Spleen (tissue), 7 donors: ENCODE measurements at regions not wholly inside any gene's neighbourhood (a gene's known extent, or its start where the extent isn't known, plus 50 kb on each side); places are given as distances from the start of the nearest gene placed in this dataset.

ENCODE experiments used
- POLR2A ChIP-seq, 3 donors: fragments of 450-650 bp; IDR thresholded peaks; one replicate each; pipeline ENCODE4 v1.5.1; 2017; ENCODE audit warnings: antibody characterized with exemption in 3 of 3, mild to moderate bottlenecking in 1 of 3
- POLR2AphosphoS5 ChIP-seq, 3 donors: sonication (generic); formaldehyde crosslinking; IDR thresholded peaks; one replicate each; pipeline ENCODE4 v1.5.1; 2017; ENCODE audit warnings: antibody characterized with exemption in 3 of 3
- TF ChIP-seq, protein P1 (sequence below), 11 experiments: fragments of 200-600 bp in 7 of 11; fragments of 450-650 bp in 4 of 11; sonication (generic) in 4 of 11; IDR thresholded peaks in 8 of 11; conservative IDR thresholded peaks in 3 of 11; 1 replicate in 7 of 11; 2 replicates in 4 of 11; pipeline versions ENCODE4 v1.4.0 to v1.8.0; 2016 to 2021; ENCODE audit warnings: antibody characterized with exemption in 11 of 11, inconsistent platforms in 4 of 11, mild to moderate bottlenecking in 1 of 11
- donor health status: DM: no; HTN: no; CAD: no; lungs with moderate emphysema.
- donor health status: DM: no; HTN: no; CAD: no.
- donor health status: DM: no; HTN: no; CAD: no.

DNA sequence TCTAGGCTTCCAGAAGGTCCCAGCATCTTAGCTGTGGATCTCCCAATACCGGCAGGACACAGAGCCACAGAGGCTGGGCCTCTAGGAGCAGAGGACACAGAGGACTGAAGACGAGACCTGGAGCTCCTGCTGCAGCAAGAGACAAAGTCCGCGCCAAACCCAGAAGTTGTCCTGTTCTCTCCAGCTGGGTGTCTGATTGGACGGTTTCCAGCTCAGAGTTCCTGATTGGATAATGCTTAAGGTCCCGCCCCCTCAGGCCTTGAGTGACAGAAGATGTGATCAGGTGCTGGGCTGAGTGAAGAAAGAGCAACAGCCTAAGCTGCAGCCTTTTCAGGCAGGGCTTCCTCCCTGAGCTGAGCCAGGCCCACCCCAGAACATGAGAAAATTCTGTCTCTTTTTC, 59.9 kb upstream of the ZNF85 start:
- TF ChIP-seq, protein P1, sequence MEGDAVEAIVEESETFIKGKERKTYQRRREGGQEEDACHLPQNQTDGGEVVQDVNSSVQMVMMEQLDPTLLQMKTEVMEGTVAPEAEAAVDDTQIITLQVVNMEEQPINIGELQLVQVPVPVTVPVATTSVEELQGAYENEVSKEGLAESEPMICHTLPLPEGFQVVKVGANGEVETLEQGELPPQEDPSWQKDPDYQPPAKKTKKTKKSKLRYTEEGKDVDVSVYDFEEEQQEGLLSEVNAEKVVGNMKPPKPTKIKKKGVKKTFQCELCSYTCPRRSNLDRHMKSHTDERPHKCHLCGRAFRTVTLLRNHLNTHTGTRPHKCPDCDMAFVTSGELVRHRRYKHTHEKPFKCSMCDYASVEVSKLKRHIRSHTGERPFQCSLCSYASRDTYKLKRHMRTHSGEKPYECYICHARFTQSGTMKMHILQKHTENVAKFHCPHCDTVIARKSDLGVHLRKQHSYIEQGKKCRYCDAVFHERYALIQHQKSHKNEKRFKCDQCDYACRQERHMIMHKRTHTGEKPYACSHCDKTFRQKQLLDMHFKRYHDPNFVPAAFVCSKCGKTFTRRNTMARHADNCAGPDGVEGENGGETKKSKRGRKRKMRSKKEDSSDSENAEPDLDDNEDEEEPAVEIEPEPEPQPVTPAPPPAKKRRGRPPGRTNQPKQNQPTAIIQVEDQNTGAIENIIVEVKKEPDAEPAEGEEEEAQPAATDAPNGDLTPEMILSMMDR (IDR thresholded peaks at IDR 0.05 in 8 of 11, conservative IDR thresholded peaks at IDR 0.05 in 3 of 11): no peak
- TF ChIP-seq POLR2A (IDR thresholded peaks at IDR 0.05) (no peak), POLR2AphosphoS5 (IDR thresholded peaks at IDR 0.05) (no peak)
